HEK293 (cell line): ENCODE measurements at regions not wholly inside any gene's neighbourhood (a gene's known extent, or its start where the extent isn't known, plus 50 kb on each side); places are given as distances from the start of the nearest gene placed in this dataset.

ENCODE experiments used
- CTCF ChIA-PET: fragments of 350-600 bp; formaldehyde crosslinking; extraction: SDS; loops from one replicate; lab custom pipeline; 2021; ENCODE audit warnings: antibody characterized with exemption; lab: Yijun Ruan, JAX
- POLR2A ChIA-PET: fragments of 300-600 bp; formaldehyde crosslinking; extraction: SDS; loops from one replicate; lab custom pipeline; 2020; ENCODE audit warnings: antibody characterized with exemption, inconsistent platforms; lab: Yijun Ruan, JAX
- H3K27ac ChIP-seq: fragments of 200-500 bp; sonication (Bioruptor generic); 2 replicates; pipeline ENCODE4 v1.5.1; 2014; ENCODE audit warnings: low read depth, low read length, control low read depth, inconsistent platforms; ENCODE audit errors: extremely low read depth
- H3K36me3 ChIP-seq, 2 experiments: fragments of 200-500 bp in 1 of 2; sonication (Bioruptor generic) in 1 of 2; 1 replicate in 1 of 2; 2 replicates in 1 of 2; pipeline ENCODE4 v1.5.1; 2014 to 2017; ENCODE audit warnings: inconsistent platforms in 2 of 2, low read length in 2 of 2; ENCODE audit not compliant: control insufficient read depth in 2 of 2, insufficient read depth in 1 of 2
- H3K4me1 ChIP-seq: fragments of 200-500 bp; sonication (Bioruptor generic); 2 replicates; pipeline ENCODE4 v1.5.1; 2014; ENCODE audit warnings: mild to moderate bottlenecking, low read length, inconsistent platforms; ENCODE audit not compliant: control insufficient read depth, insufficient read depth
- H3K4me3 ChIP-seq: 2 replicates; pipeline ENCODE4 v1.5.1; 2011; ENCODE audit warnings: low read depth, mild to moderate bottlenecking, control low read depth, low read length, moderate library complexity
- H3K9me3 ChIP-seq: fragments of 200-500 bp; sonication (Bioruptor generic); 2 replicates; pipeline ENCODE4 v1.5.1; 2014; ENCODE audit warnings: low read depth, low read length, inconsistent platforms; ENCODE audit not compliant: control insufficient read depth, insufficient read depth
- GLIS2 ChIP-seq: fragments of 450-650 bp; formaldehyde crosslinking; IDR thresholded peaks from 2 replicates; pipeline ENCODE4 v1.5.1; 2016; ENCODE audit warnings: missing biosample characterization, missing genetic modification characterization
- HOXC10 ChIP-seq: sonication (generic); formaldehyde crosslinking; IDR thresholded peaks from 2 replicates; pipeline ENCODE4 v1.8.1; 2023; ENCODE audit warnings: mild to moderate bottlenecking, missing genetic modification reagents
- KLF10 ChIP-seq: fragments of 450-650 bp; IDR thresholded peaks from 2 replicates; pipeline ENCODE4 v1.5.1; 2018; ENCODE audit warnings: missing biosample characterization, mild to moderate bottlenecking, missing genetic modification characterization
- MZF1 ChIP-seq: fragments of 450-650 bp; formaldehyde crosslinking; IDR thresholded peaks from 2 replicates; pipeline ENCODE4 v1.5.1; 2017; ENCODE audit warnings: missing biosample characterization, missing genetic modification characterization, borderline replicate concordance
- SCRT1 ChIP-seq: fragments of 450-650 bp; formaldehyde crosslinking; IDR thresholded peaks from 2 replicates; pipeline ENCODE4 v1.5.1; 2016; ENCODE audit warnings: missing biosample characterization, missing genetic modification characterization, borderline replicate concordance
- SCRT2 ChIP-seq: fragments of 450-650 bp; formaldehyde crosslinking; IDR thresholded peaks from 2 replicates; pipeline ENCODE4 v1.5.1; 2016; ENCODE audit warnings: missing biosample characterization, missing genetic modification characterization
- TRIM28 ChIP-seq: IDR thresholded peaks from 2 replicates; pipeline ENCODE4 v1.6.1; 2011; ENCODE audit warnings: low read length, control low read depth, borderline replicate concordance
- ZBTB17 ChIP-seq: fragments of 450-650 bp; formaldehyde crosslinking; IDR thresholded peaks from 2 replicates; pipeline ENCODE4 v1.5.1; 2016; ENCODE audit warnings: missing biosample characterization, missing genetic modification characterization
- ZBTB44 ChIP-seq: fragments of 450-650 bp; IDR thresholded peaks from 2 replicates; pipeline ENCODE4 v1.5.1; 2018; ENCODE audit warnings: missing biosample characterization, mild to moderate bottlenecking, missing genetic modification characterization
- ZBTB7A ChIP-seq: fragments of 450-650 bp; formaldehyde crosslinking; IDR thresholded peaks from 2 replicates; pipeline ENCODE4 v1.5.1; 2016; ENCODE audit warnings: low read depth, missing biosample characterization, missing genetic modification characterization
- ZEB2 ChIP-seq: fragments of 450-650 bp; formaldehyde crosslinking; IDR thresholded peaks from 2 replicates; pipeline ENCODE4 v1.5.1; 2016; ENCODE audit warnings: missing biosample characterization, missing genetic modification characterization
- ZFP3 ChIP-seq: fragments of 450-650 bp; formaldehyde crosslinking; IDR thresholded peaks from 2 replicates; pipeline ENCODE4 v1.5.1; 2016; ENCODE audit warnings: low read depth, missing biosample characterization, missing genetic modification characterization
- ZFP69B ChIP-seq: fragments of 450-650 bp; formaldehyde crosslinking; IDR thresholded peaks from 2 replicates; pipeline ENCODE4 v1.5.1; 2016; ENCODE audit warnings: missing biosample characterization, missing genetic modification characterization
- ZNF138 ChIP-seq: fragments of 450-650 bp; formaldehyde crosslinking; IDR thresholded peaks from 2 replicates; pipeline ENCODE4 v1.5.1; 2016; ENCODE audit warnings: missing biosample characterization, missing genetic modification characterization, borderline replicate concordance
- ZNF155 ChIP-seq: fragments of 450-650 bp; formaldehyde crosslinking; IDR thresholded peaks from 2 replicates; pipeline ENCODE4 v1.5.1; 2016; ENCODE audit warnings: missing biosample characterization, missing genetic modification characterization
- ZNF175 ChIP-seq: fragments of 450-650 bp; formaldehyde crosslinking; IDR thresholded peaks from 2 replicates; pipeline ENCODE4 v1.5.1; 2016; ENCODE audit warnings: missing biosample characterization, missing genetic modification characterization
- ZNF211 ChIP-seq: fragments of 450-650 bp; formaldehyde crosslinking; IDR thresholded peaks from 2 replicates; pipeline ENCODE4 v1.5.1; 2016; ENCODE audit warnings: low read depth, missing biosample characterization, missing genetic modification characterization
- ZNF266 ChIP-seq: fragments of 450-650 bp; formaldehyde crosslinking; IDR thresholded peaks from 2 replicates; pipeline ENCODE4 v1.5.1; 2016; ENCODE audit warnings: missing biosample characterization, missing genetic modification characterization, low read depth
- ZNF292 ChIP-seq: fragments of 450-650 bp; formaldehyde crosslinking; IDR thresholded peaks from 2 replicates; pipeline ENCODE4 v1.5.1; 2016; ENCODE audit warnings: low read depth, missing biosample characterization, missing genetic modification characterization, borderline replicate concordance
- ZNF362 ChIP-seq: fragments of 450-650 bp; formaldehyde crosslinking; IDR thresholded peaks from 2 replicates; pipeline ENCODE4 v1.5.1; 2016; ENCODE audit warnings: missing biosample characterization, missing genetic modification characterization
- ZNF366 ChIP-seq: fragments of 450-650 bp; formaldehyde crosslinking; conservative IDR thresholded peaks from 2 replicates; pipeline ENCODE4 v1.5.1; 2016; ENCODE audit warnings: missing biosample characterization, missing genetic modification characterization
- ZNF394 ChIP-seq: fragments of 450-650 bp; formaldehyde crosslinking; IDR thresholded peaks from 2 replicates; pipeline ENCODE4 v1.5.1; 2016; ENCODE audit warnings: missing biosample characterization, missing genetic modification characterization, mild to moderate bottlenecking, moderate library complexity, borderline replicate concordance
- ZNF473 ChIP-seq: fragments of 450-650 bp; formaldehyde crosslinking; IDR thresholded peaks from 2 replicates; pipeline ENCODE4 v1.5.1; 2017; ENCODE audit warnings: missing biosample characterization, missing genetic modification characterization
- ZNF501 ChIP-seq: fragments of 450-650 bp; formaldehyde crosslinking; IDR thresholded peaks from 2 replicates; pipeline ENCODE4 v1.5.1; 2016; ENCODE audit warnings: missing biosample characterization, missing genetic modification characterization
- ZNF585B ChIP-seq: fragments of 450-650 bp; formaldehyde crosslinking; IDR thresholded peaks from 2 replicates; pipeline ENCODE4 v1.5.1; 2016; ENCODE audit warnings: missing biosample characterization, missing genetic modification characterization
- ZNF654 ChIP-seq: fragments of 450-650 bp; formaldehyde crosslinking; IDR thresholded peaks from 2 replicates; pipeline ENCODE4 v1.5.1; 2016; ENCODE audit warnings: low read depth, missing biosample characterization, missing genetic modification characterization
- ZNF701 ChIP-seq: fragments of 450-650 bp; formaldehyde crosslinking; IDR thresholded peaks from 2 replicates; pipeline ENCODE4 v1.5.1; 2016; ENCODE audit warnings: missing biosample characterization, missing genetic modification characterization
- ZNF791 ChIP-seq: fragments of 450-650 bp; formaldehyde crosslinking; IDR thresholded peaks from 2 replicates; pipeline ENCODE4 v1.5.1; 2016; ENCODE audit warnings: missing biosample characterization, missing genetic modification characterization
- TF ChIP-seq, protein P1 (sequence below): fragments of 450-650 bp; formaldehyde crosslinking; IDR thresholded peaks from 2 replicates; pipeline ENCODE4 v1.5.1; 2016; ENCODE audit warnings: missing biosample characterization, missing genetic modification characterization

DNA sequence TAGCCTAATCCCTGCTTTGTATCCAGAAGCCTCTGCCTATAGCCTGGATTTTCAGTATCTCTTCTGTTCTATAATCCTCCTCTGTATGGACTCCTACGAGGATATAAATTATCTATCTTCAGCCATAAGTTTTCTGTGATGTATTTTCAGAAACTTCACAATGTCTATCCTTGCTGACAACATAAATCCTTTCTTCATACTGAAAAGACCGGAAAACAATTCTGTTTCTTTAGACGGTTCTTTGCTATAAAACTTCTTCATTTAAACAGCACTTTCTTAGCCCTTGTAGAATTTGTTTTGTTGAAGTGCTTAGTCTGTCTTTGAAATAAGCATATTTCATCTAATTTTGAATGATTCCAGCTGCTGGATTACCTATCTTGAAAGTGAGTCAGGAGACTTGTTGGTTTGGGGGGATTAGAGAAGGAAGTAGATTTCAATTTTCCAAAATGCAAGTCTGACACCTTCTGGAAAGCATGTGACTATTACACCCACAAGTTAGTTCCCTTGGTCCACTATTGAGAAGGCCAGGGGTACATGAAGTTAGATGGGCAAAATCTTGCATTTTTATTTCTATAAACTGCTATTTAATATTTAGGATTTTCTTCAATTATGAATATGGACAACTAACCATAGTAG is 96.3 kb upstream of the RANBP3L start:
- no peaks in the 10 kb centered on the region for H3K36me3 ChIP-seq
- no peaks in the 10 kb centered on the region for H3K9me3 ChIP-seq
- TF ChIP-seq ZBTB17 (tag by site-specific recombination) (peak; percentile 56; the same call in 1 of the 2 replicates), ZBTB44 (tag by site-specific recombination) (no peak), ZNF175 (tag by site-specific recombination) (no peak), ZEB2 (tag by site-specific recombination) (no peak), ZFP69B (tag by site-specific recombination) (no peak), ZFP3 (tag by site-specific recombination) (no peak), ZNF654 (peak; percentile 86), ZNF292 (tag by site-specific recombination) (no peak), ZBTB7A (no peak), ZNF394 (no peak), HOXC10 (no peak), ZNF155 (tag by site-specific recombination) (no peak), SCRT1 (tag by site-specific recombination) (peak; percentile 42; the same call in 1 of the 2 replicates), ZNF501 (tag by site-specific recombination) (no peak), ZNF138 (tag by site-specific recombination) (no peak), KLF10 (tag by site-specific recombination) (no peak), ZNF362 (tag by site-specific recombination) (no peak), ZNF366 (no peak), ZNF211 (tag by site-specific recombination) (no peak), ZNF701 (0 out of 2 replicates have a peak, but pooled peaks have one; percentile 18), SCRT2 (tag by site-specific recombination) (peak; percentile 76), ZNF585B (tag by site-specific recombination) (no peak), GLIS2 (tag by site-specific recombination) (no peak), MZF1 (tag by site-specific recombination) (peak; percentile 74; the same call in 1 of the 2 replicates), TRIM28 (no peak), ZNF791 (tag by site-specific recombination) (no peak), ZNF473 (tag by site-specific recombination) (no peak), ZNF266 (tag by site-specific recombination) (no peak)
- TF ChIP-seq, protein P1, sequence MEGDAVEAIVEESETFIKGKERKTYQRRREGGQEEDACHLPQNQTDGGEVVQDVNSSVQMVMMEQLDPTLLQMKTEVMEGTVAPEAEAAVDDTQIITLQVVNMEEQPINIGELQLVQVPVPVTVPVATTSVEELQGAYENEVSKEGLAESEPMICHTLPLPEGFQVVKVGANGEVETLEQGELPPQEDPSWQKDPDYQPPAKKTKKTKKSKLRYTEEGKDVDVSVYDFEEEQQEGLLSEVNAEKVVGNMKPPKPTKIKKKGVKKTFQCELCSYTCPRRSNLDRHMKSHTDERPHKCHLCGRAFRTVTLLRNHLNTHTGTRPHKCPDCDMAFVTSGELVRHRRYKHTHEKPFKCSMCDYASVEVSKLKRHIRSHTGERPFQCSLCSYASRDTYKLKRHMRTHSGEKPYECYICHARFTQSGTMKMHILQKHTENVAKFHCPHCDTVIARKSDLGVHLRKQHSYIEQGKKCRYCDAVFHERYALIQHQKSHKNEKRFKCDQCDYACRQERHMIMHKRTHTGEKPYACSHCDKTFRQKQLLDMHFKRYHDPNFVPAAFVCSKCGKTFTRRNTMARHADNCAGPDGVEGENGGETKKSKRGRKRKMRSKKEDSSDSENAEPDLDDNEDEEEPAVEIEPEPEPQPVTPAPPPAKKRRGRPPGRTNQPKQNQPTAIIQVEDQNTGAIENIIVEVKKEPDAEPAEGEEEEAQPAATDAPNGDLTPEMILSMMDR (tag by site-specific recombination) = peak; percentile 72
- ChIA-PET CTCF (interaction anchor here (0.6 to 5.8 kb wide), 12 partner anchors 10 to 319 kb away, joined by 3 to 23 read pairs (median 4); no protein-coding TSS in a partner anchor), POLR2A (no interaction called here)
- peaks cover 18% of the 10 kb centered on the region for H3K4me1 ChIP-seq
- no peak overlapping the region for H3K27ac ChIP-seq
- no peak overlapping the region for H3K4me3 ChIP-seq
